Activated T-cell treated with anti-CD3 and anti-CD28 coated beads for 4 hours (primary cell): ENCODE measurements at regions not wholly inside any gene's neighbourhood (a gene's known extent, or its start where the extent isn't known, plus 50 kb on each side); places are given as distances from the start of the nearest gene placed in this dataset.

Experiments
- DNase-seq: peaks from one replicate; pipeline ENCODE4 v3.0.0-alpha.2; 2020

- DNase-seq = no peak
These were observed 136.5 kb upstream of the GJB5 start for GRCh38 chr1:34618381-34618780.

DNA sequence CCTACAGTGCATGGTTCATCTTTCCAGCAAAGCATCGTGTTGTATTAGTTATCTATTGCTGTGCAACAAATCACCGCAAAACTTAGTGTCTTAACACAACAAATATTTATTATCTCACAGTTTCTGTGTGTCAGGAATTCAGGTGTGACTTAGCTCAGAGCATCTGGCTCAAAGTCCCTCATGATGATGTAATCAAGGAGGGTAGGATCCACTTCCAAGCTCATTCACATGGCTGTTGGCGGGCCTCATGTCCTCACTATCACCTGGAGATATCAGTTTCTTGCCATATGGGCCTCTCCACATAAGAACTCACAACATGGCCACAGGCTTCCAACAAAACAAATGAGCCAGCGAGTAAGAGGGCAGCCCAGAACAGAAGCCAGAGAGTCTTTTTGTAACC is 135.6 kb upstream of the GJB5 start:
- no peak for DNase-seq

DNA sequence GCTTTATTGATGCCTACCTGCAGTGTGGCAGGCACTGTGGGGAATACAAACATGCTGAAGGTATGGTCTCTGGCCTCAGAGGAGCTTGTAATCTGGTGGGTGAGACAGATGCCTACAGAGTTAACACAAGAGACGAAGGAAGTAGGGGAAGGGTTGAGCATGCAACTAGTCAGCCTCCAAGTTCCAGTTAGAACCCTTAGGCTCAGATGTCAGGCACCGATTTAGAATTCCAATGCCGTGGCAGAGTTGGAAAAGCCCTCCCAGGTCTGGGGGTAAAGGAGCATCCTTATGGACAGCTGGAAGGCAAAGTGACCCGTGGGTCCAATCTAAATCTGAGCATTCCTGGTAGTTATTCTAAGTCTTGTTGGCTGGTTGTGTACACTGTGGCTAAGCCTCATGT is 132.9 kb upstream of the GJB5 start:
- DNase-seq = no peak

DNA sequence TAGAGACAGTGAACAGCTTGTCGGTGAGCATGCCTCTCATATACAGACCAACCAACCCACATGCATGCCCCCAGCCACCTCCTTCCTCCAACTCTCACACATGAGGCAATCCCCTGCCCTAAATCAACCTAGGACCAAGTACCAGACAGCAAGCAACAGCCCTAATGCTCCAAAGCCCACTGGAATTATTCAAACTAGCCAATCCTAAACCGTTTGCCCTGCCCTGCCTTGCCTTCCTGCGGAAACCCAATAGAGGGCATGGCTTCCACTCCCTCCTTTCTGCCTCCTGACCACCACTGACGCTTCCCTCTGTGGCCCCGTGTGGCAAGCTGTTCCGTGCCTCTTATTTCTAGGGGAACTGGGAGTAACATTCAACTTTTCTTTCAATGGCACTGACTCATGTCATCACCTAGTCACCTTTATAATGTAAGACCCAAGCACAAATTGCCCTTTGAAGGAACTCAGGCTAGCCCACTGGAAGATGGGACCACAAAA is 129.3 kb upstream of the GJB5 start:
- DNase-seq = no peak

GRCh38 chr1:34627465-34628240 is 127.2 kb upstream of the GJB5 start:
- DNase-seq = no peak

GRCh38 chr1:34631126-34631525 is 123.7 kb upstream of the GJB5 start:
- no peak for DNase-seq

DNA sequence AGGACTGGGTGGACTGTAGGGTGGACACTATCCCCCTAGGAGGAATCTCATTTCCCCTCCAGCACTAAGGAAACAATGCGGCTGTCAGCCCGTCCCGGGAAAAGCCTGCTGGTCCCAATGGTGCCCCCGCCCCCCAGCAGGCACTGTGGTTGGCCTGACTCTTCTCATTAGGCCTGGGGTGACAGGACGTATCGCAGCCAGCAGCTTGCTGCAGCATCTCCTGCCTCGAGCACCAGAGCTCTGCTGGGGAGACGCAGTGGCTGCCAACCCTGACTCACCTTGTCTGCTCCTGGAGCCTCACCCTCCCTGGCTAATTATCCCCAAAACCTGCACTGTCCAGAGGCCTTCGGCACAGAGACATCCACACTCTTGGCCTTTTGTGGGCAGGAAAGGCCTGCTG is 115.1 kb upstream of the GJB5 start:
- no peak for DNase-seq

GRCh38 chr1:34640654-34641401 is 114.0 kb upstream of the GJB5 start:
- DNase-seq = no peak

DNA sequence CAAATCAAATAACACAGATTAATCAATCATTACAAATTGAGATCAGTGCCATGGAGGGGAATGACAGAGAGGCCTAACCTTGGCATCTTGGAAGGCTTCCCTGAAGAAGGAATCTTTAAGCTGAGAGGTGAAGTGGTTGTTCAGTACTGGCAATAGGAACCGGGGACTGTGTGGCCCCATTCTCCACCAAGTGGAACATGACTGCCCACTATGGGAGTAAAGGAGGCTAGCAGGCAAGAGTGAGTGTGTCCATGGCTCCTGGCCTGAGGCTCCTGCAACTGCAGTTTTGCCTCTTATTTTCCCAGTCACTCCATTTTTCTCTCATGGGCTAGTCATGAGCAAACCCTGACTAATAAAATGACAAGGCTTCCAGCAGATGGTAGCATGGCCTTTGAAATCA is 112.2 kb upstream of the GJB5 start:
- DNase-seq = no peak

GRCh38 chr1:34645109-34645688 is 109.6 kb upstream of the GJB5 start:
- no peak for DNase-seq

DNA sequence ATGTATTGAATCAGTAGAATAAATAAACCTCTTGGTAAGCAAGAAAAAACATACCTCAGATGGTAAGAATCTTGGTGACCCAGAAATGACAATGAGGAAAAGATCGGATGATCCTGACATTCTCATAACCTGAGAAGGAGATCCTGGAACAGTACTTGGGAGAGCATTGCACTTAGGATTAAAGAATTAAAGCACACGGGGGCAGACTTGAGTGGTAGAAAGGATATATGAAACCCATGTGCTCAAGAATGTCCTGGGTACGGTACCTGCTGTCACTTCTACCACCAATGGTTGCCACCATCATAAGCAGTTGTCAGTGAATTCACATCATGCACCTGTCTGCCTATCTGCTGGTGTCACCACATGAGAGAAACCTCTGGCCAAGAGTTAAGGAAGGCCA is 108.9 kb upstream of the GJB5 start:
- DNase-seq = no peak

GRCh38 chr1:34648501-34648900 is 106.3 kb upstream of the GJB5 start:
- no peak for DNase-seq

DNA sequence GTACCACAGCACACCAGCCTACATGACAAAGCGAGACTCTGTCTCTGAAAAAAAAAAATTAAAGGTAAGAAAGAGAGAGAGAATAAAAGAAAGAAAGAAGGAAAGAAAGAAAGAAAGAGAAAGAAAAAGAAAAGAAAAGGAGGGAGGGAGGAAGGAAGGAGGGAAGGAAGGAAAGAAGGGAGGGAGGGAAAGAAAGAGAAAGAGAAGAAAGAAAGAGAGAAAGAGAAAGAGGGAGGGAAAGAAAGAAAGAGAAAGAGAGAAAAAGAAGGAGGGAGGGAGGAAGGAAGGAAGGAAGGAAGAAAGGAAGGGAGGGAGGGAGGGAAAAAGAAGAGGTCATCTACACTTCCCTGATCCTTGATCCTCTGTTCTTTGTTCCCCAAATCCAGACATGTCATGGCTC is 104.8 kb upstream of the GJB5 start:
- no peak for DNase-seq

DNA sequence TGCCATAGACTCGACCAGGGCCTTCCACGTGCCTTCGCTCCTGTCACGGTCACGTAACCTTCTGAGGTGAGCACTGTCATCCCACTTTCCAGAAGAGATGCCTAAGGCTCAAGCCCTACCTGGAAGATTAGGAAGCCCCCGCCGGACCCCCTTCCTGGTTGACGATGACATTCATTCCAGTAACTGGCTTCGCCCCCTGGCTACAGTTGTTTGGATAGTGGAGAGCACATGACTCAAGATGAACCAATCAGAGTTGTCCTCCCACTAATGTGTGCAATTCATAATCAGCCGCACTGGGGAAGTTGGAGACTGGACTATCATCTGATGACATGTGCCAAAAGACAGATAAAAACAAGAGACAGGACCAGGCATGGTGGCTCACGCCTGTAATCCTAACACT is 104.0 kb upstream of the GJB5 start:
- DNase-seq = no peak

GRCh38 chr1:34653110-34653509 is 101.7 kb upstream of the GJB5 start:
- DNase-seq = no peak

DNA sequence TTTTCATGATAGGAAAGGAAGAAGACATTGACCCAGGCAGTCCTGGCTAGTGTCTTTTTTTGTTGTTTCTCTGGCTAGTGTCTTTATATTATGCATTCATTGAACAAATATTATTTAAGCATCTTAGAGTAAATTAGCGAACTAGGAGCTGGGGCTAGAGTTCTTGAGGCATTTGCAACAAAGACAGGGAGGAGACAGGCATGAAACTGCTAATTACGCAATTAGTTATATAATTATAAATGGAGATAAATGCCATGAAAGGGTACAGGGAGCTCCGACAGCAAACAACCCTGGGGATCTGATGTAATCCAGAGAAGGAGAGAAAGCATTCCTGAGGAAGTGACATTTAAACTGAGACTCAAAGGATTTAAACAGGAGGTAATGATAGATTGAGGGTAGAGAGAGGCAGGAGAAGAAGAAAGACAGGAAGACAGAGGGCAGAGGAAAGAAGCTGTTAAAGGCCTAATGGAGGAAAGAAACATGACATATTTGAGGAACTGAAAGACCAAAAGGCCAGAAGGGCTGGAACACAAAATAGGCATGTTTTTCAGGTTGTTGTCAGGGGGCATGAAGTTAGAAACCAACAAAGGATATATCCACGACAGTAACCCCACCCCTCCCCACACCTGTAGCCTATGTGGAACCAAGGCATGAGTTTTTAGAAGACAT is 99.5 kb upstream of the GJB5 start:
- no peak for DNase-seq

GRCh38 chr1:34655875-34656240 is 99.0 kb upstream of the GJB5 start:
- no peak for DNase-seq

- no peak for DNase-seq
These were observed 98.5 kb upstream of the GJB5 start for GRCh38 chr1:34656299-34656698.

DNA sequence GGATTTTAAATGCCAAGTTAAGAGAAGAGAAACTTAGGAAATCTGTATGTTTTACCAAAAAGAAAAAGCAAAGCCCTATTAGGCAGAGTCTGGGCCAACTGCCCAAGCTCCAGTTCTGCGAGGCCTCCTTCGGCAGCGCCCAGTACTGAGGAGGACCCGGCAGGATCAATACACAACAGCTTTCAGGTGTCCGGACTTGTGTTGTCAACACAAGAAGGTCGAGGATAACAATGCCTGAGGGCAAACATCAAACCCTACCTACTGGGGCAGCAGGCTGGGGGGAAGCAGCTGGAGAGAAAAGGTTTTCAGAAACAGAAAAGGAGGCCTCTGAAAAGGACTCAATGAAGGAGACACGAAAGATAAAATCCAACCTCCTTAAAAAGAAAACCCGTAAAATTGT is 98.1 kb upstream of the GJB5 start:
- DNase-seq = no peak

GRCh38 chr1:34657266-34657665 is 97.6 kb upstream of the GJB5 start:
- no peak for DNase-seq

DNA sequence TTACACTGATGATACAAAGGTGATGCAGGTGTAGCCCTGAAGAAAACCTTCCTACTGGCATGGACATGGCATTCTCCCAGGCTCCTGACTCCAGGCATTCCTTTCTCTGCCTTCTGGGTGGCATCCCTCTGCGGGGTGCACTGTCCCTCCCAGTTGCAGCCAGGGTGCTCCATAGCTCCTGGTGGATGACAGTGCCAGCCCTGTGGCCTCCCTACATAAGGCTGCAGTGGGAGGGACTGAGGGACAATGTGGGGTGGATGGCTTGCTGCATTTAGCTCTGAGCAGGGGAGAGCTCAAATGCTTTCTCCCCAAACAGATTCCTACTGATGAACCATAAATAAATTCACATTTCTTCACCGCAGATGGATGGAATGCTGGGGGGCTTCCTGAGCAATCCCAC is 97.0 kb upstream of the GJB5 start:
- DNase-seq = no peak

- DNase-seq = no peak
These were observed 91.8 kb upstream of the GJB5 start for GRCh38 chr1:34663031-34663430.

- no peak for DNase-seq
These were observed 86.8 kb upstream of the GJB5 start for GRCh38 chr1:34668063-34668462.

DNA sequence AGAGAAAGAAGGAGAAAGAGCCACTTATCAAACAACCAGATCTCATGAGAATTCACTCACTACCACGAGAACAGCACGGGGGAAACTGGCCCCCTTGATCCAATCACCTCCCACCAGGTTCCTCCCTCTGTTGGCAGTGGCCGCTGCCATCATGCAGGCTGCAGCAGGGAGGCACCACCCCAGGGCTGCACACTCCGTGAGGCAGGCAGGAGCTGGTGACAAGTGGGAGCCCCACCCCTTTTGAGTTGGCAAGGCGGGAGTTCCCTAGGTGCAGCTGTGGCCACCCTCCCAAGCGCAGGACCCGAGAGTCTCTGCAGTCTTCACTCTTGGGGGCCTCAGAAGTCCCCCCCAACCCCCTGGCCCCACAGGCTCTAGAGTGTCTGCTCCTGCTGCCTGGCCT is 83.9 kb upstream of the GJB5 start:
- no peak for DNase-seq
